ENCODE measurements at regions not wholly inside any gene's neighbourhood (a gene's known extent, or its start where the extent isn't known, plus 50 kb on each side); places are given as distances from the start of the nearest gene placed in this dataset.

- ChIA-PET CTCF (no interaction called here), POLR2A (no interaction called here)
- no peak for ATAC-seq
- Histone ChIP-seq H3K27me3 (ENCODE audit: control insufficient read depth, insufficient read depth, low read length) (no peaks in the 10 kb centered on the region), H3K9me3 (ENCODE audit: control insufficient read depth, insufficient read depth, low read depth, low read length) (no peaks in the 10 kb centered on the region), H3K36me3 (ENCODE audit: control insufficient read depth, insufficient read depth, low read length) (no peaks in the 10 kb centered on the region), H3K4me3 (ENCODE audit: low read depth in 2 of 2, low read length in 2 of 2) (no peak overlapping the region), H3K27ac (ENCODE audit: low read length) (no peak overlapping the region), H3K4me1 (ENCODE audit: control insufficient read depth, insufficient read depth, low read length) (no peaks in the 10 kb centered on the region)
- TF ChIP-seq SIN3A (IDR thresholded peaks at IDR 0.05; ENCODE audit: borderline replicate concordance, insufficient read depth, low read depth, low read length) (no peak), TCF7L2 (IDR thresholded peaks at IDR 0.05; ENCODE audit: low read depth, low read length) (no peak), REST (IDR thresholded peaks at IDR 0.05; ENCODE audit: insufficient read depth in 1 of 2, low read depth in 2 of 2, low read length in 1 of 2) (no peak), CTCF (IDR thresholded peaks at IDR 0.05) (no peak), POLR2AphosphoS5 (IDR thresholded peaks at IDR 0.05; ENCODE audit: low read depth, low read length) (no peak)
- no TSS peak for BruUV-seq (replicated peaks)
- in situ Hi-C loops (cut with HindIII; ENCODE audit: low pct_unique_long_range_greater_than_20kb, low sequenced_read_pairs): no loop called here
- no peak for DNase-seq (ENCODE audit: low read depth, low spot score)
- intact Hi-C loops (cut with micrococcal nuclease; ENCODE audit: unreplicated experiment): no loop called here
These were observed 2274.0 kb downstream of the TP53TG3F start for GRCh38 chr16:35733278-35733965.

GRCh38 chr16:35733971-35734702 lies 2274.7 kb downstream of the TP53TG3F start:
- BruUV-seq (replicated peaks): no TSS peak
- POLR2A ChIA-PET: no interaction called here

More at GRCh38 chr16:35733971-35734702, 2274.7 kb downstream of the TP53TG3F start:
- no peaks in the 10 kb centered on the region for H3K4me1 ChIP-seq (ENCODE audit: control insufficient read depth, insufficient read depth, low read length)
- in situ Hi-C loops (cut with HindIII; ENCODE audit: low pct_unique_long_range_greater_than_20kb, low sequenced_read_pairs): no loop called here
- intact Hi-C loops (cut with micrococcal nuclease; ENCODE audit: unreplicated experiment): no loop called here
- ATAC-seq (no peak), DNase-seq (ENCODE audit: low read depth, low spot score) (no peak)
- H3K36me3 ChIP-seq (ENCODE audit: control insufficient read depth, insufficient read depth, low read length): no peaks in the 10 kb centered on the region
- no peak for TF ChIP-seq SIN3A (IDR thresholded peaks at IDR 0.05; ENCODE audit: borderline replicate concordance, insufficient read depth, low read depth, low read length)
- no peak overlapping the region for H3K4me3 ChIP-seq (ENCODE audit: low read depth in 2 of 2, low read length in 2 of 2)
- no peaks in the 10 kb centered on the region for H3K9me3 ChIP-seq (ENCODE audit: control insufficient read depth, insufficient read depth, low read depth, low read length)
- no peak overlapping the region for H3K27ac ChIP-seq (ENCODE audit: low read length)
- CTCF ChIA-PET: no interaction called here
- no peaks in the 10 kb centered on the region for H3K27me3 ChIP-seq (ENCODE audit: control insufficient read depth, insufficient read depth, low read length)

All from Panc1 (cell line).